Gastroesophageal sphincter (tissue), 4 donors: ENCODE measurements at regions not wholly inside any gene's neighbourhood (a gene's known extent, or its start where the extent isn't known, plus 50 kb on each side); places are given as distances from the start of the nearest gene placed in this dataset.

ENCODE experiments used
- ATAC-seq: fragments of 150-250 bp; one replicate; pipeline ENCODE4 v1.9.1; 2016; ENCODE audit warnings: mild to moderate bottlenecking, moderate library complexity
- H3K27ac ChIP-seq, 4 donors: fragments of 200-600 bp; sonication (generic) in 3 of 4; 1 replicate in 3 of 4; 2 replicates in 1 of 4; pipeline ENCODE4 v1.5.1; 2016 to 2019
- H3K27me3 ChIP-seq: fragments of 200-600 bp; sonication (generic); one replicate; pipeline ENCODE4 v1.5.1; 2019
- H3K36me3 ChIP-seq, 2 donors: fragments of 200-600 bp; sonication (generic); one replicate each; pipeline ENCODE4 v1.5.1; 2019; ENCODE audit warnings: control low read depth in 1 of 2
- H3K4me1 ChIP-seq, 3 donors: fragments of 200-600 bp; sonication (generic); 1 replicate in 2 of 3; 2 replicates in 1 of 3; pipeline ENCODE4 v1.5.1; 2016 to 2019; ENCODE audit warnings: control low read depth in 2 of 3
- H3K4me3 ChIP-seq, 2 donors: fragments of 200-600 bp; sonication (generic); one replicate each; pipeline ENCODE4 v1.5.1; 2019; ENCODE audit warnings: mild to moderate bottlenecking in 1 of 2, moderate library complexity in 1 of 2
- H3K9me3 ChIP-seq, 3 donors: fragments of 200-600 bp; sonication (generic); one replicate each; pipeline ENCODE4 v1.5.1; 2017 to 2019; ENCODE audit warnings: control low read depth in 2 of 3
- EP300 ChIP-seq: sonication (generic); formaldehyde crosslinking; IDR thresholded peaks from one replicate; pipeline ENCODE4 v1.6.1; 2017; ENCODE audit warnings: antibody characterized with exemption, mild to moderate bottlenecking
- POLR2A ChIP-seq, 2 donors: fragments of 450-650 bp; IDR thresholded peaks; one replicate each; pipeline ENCODE4 v1.6.1; 2017; ENCODE audit warnings: antibody characterized with exemption in 2 of 2, mild to moderate bottlenecking in 2 of 2, moderate library complexity in 1 of 2
- POLR2AphosphoS5 ChIP-seq: sonication (generic); formaldehyde crosslinking; IDR thresholded peaks from one replicate; pipeline ENCODE4 v1.6.1; 2017; ENCODE audit warnings: antibody characterized with exemption
- WGBS, 2 donors: methylation state at CpG; one replicate each; pipeline ENCODE4 v1.1.5; 2018; ENCODE audit warnings: low coverage in 1 of 2; 5-methylcytosine and 5-hydroxymethylcytosine counted together
- TF ChIP-seq, protein P1 (sequence below), 4 experiments: fragments of 200-600 bp in 2 of 4; fragments of 450-650 bp in 2 of 4; sonication (generic) in 1 of 4; IDR thresholded peaks; one replicate each; pipeline ENCODE4 v1.5.1; 2017 to 2019; ENCODE audit warnings: antibody characterized with exemption in 4 of 4, mild to moderate bottlenecking in 2 of 4, moderate library complexity in 2 of 4

DNA sequence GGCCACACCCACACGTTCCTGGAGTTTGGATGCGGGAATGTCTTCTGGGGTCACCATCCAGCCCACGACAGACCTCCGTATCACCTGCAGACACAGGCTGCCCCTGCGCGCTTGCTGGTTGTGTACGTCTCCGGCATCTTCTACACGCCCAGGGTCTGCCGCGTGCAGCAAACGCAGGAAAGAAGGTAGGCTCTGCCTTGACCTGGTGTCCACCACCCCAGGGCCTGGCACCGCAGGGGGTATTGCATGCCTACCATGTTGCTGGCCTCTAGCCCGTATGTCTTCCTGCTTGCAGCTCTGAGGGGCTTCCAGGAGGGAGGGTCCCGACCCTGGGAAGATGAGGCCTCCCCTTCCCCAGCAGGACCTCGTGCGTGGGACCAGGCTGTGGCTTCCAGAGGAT, 298.8 kb upstream of the IRX4 start:
- H3K9me3 ChIP-seq, result no peaks in the 10 kb centered on the region
- peaks cover 58% of the 10 kb centered on the region for H3K27me3 ChIP-seq
- no peaks in the 10 kb centered on the region for H3K36me3 ChIP-seq
- 100% methylated on average over 1 of the region's 17 CpGs; no CpG with 5 or more reads in 1 of the 2 donors for WGBS, 2 donors
- no peak overlapping the region for H3K4me3 ChIP-seq
- ATAC-seq, result no peak
- TF ChIP-seq POLR2AphosphoS5 (no peak), POLR2A (IDR thresholded peaks at IDR 0.05) (no peak), EP300 (no peak)
- no peak overlapping the region for H3K27ac ChIP-seq
- H3K4me1 ChIP-seq, result no peaks in the 10 kb centered on the region

GRCh38 chr5:2181149-2181548, 298.4 kb upstream of the IRX4 start:
- 67 to 71% methylated on average over 3 to 5 of the region's 8 CpGs for WGBS, 2 donors
- no peak overlapping the region for H3K27ac ChIP-seq
- peaks cover 55% of the 10 kb centered on the region for H3K27me3 ChIP-seq
- H3K4me1 ChIP-seq, result no peaks in the 10 kb centered on the region
- no peak for ATAC-seq
- H3K9me3 ChIP-seq, result no peaks in the 10 kb centered on the region
- no peaks in the 10 kb centered on the region for H3K36me3 ChIP-seq
- H3K4me3 ChIP-seq, result no peak overlapping the region
- TF ChIP-seq POLR2AphosphoS5, result no peak
- TF ChIP-seq EP300, result no peak
- TF ChIP-seq, protein P1, sequence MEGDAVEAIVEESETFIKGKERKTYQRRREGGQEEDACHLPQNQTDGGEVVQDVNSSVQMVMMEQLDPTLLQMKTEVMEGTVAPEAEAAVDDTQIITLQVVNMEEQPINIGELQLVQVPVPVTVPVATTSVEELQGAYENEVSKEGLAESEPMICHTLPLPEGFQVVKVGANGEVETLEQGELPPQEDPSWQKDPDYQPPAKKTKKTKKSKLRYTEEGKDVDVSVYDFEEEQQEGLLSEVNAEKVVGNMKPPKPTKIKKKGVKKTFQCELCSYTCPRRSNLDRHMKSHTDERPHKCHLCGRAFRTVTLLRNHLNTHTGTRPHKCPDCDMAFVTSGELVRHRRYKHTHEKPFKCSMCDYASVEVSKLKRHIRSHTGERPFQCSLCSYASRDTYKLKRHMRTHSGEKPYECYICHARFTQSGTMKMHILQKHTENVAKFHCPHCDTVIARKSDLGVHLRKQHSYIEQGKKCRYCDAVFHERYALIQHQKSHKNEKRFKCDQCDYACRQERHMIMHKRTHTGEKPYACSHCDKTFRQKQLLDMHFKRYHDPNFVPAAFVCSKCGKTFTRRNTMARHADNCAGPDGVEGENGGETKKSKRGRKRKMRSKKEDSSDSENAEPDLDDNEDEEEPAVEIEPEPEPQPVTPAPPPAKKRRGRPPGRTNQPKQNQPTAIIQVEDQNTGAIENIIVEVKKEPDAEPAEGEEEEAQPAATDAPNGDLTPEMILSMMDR (IDR thresholded peaks at IDR 0.05), result no peak
- no peak for TF ChIP-seq POLR2A (IDR thresholded peaks at IDR 0.05)

DNA sequence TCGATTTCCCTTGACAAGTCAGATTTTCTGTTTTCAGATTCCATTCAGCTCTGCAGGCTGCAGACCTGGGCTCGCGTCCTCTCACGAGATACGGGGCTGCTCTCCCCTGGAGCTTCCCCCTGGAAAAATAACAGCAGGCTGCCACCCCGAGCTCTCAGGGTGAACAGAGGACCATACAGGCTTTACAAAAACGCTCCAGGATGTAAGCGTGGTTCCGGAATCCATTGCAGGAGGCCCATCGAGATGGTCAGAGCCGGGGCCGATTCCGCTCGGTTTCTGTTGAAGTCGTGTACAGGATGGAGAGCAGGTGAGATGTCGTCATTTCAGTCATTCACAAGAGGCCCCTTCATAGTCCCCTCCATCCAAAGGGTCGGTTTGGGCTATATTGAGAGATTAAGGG, 297.7 kb upstream of the IRX4 start:
- Histone ChIP-seq H3K9me3 (no peaks in the 10 kb centered on the region), H3K4me3 (no peak overlapping the region), H3K4me1 (no peaks in the 10 kb centered on the region), H3K36me3 (no peaks in the 10 kb centered on the region), H3K27me3 (peaks cover 55% of the 10 kb centered on the region), H3K27ac (no peak overlapping the region)
- no peak for ATAC-seq
- no peak for TF ChIP-seq POLR2AphosphoS5
- no peak for TF ChIP-seq POLR2A (IDR thresholded peaks at IDR 0.05)
- TF ChIP-seq, protein P1 (IDR thresholded peaks at IDR 0.05), result no peak
- no peak for TF ChIP-seq EP300
- WGBS, 2 donors, result 100% methylated on average over 5 of the region's 17 CpGs; no CpG with 5 or more reads in 1 of the 2 donors

DNA sequence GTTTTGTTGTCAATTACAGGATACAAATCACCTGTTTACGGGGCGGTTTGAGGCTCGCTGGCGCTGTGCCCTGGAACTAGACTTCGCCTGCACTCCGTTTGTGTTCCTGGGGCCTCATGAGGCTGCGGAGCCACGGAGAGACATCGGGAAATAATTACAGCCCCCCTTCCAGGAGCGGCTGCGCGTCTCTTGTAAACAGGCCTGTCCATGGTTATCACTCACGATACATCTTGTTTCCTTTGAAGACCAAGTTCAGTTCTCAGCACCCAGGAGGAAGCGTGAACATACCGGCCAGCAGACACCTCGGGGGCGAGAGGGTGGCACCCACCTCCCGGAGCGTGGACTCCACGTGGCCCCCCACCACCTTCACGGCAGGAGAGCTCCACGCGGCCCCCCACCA, 297.1 kb upstream of the IRX4 start:
- Histone ChIP-seq H3K27me3 (peaks cover 57% of the 10 kb centered on the region), H3K36me3 (no peaks in the 10 kb centered on the region), H3K27ac (no peak overlapping the region), H3K9me3 (no peaks in the 10 kb centered on the region), H3K4me3 (no peak overlapping the region), H3K4me1 (no peaks in the 10 kb centered on the region)
- WGBS, 2 donors, result no CpG with 5 or more reads among the region's 23 CpGs
- ATAC-seq, result no peak
- no peak for TF ChIP-seq POLR2A (IDR thresholded peaks at IDR 0.05)
- no peak for TF ChIP-seq EP300
- TF ChIP-seq POLR2AphosphoS5, result no peak
- TF ChIP-seq, protein P1 (IDR thresholded peaks at IDR 0.05), result no peak

- H3K4me3 ChIP-seq, result no peak overlapping the region
- ATAC-seq, result no peak
Observed at GRCh38 chr5:2178528-2178927, 295.8 kb upstream of the IRX4 start.

More at GRCh38 chr5:2178528-2178927, 295.8 kb upstream of the IRX4 start:
- no peaks in the 10 kb centered on the region for H3K36me3 ChIP-seq
- H3K4me1 ChIP-seq, result no peaks in the 10 kb centered on the region
- no peaks in the 10 kb centered on the region for H3K9me3 ChIP-seq
- no peak overlapping the region for H3K27ac ChIP-seq
- WGBS, 2 donors, result no CpG with 5 or more reads among the region's 12 CpGs
- no peak for TF ChIP-seq EP300
- TF ChIP-seq POLR2AphosphoS5, result no peak
- TF ChIP-seq POLR2A (IDR thresholded peaks at IDR 0.05), result no peak
- TF ChIP-seq, protein P1 (IDR thresholded peaks at IDR 0.05), result no peak
- peaks cover 60% of the 10 kb centered on the region for H3K27me3 ChIP-seq
